Endothelial cell of umbilical vein (primary cell): ENCODE measurements at regions not wholly inside any gene's neighbourhood (a gene's known extent, or its start where the extent isn't known, plus 50 kb on each side); places are given as distances from the start of the nearest gene placed in this dataset.

Source experiments
- BruUV-seq: library from RNA; stranded (reverse); fragments of 400-500 nt; replicated peaks from 2 replicates; lab custom pipeline; 2021; lab: Mats Ljungman, UMichigan
- CTCF ChIA-PET: fragments of 300-600, 350-600 bp; sonication (Branson Sonifier 250); formaldehyde crosslinking; loops from one replicate; lab custom pipeline; 2021; ENCODE audit warnings: antibody characterized with exemption, inconsistent platforms; lab: Charles Lee
- POLR2A ChIA-PET: fragments of 300-600, 350-600 bp; sonication (Branson Sonifier 250); formaldehyde crosslinking; loops from one replicate; lab custom pipeline; 2021; ENCODE audit warnings: antibody characterized with exemption, inconsistent platforms; lab: Charles Lee
- DNase-seq: peaks from one replicate; pipeline ENCODE4 v3.0.0-alpha.2; 2011; ENCODE audit warnings: low read depth, low spot score
- FAIRE-seq: peaks from 2 replicates; lab custom pipeline; 2011; peaks lifted over from hg19 to GRCh38; lab: Jason Lieb, UNC
- H2AFZ ChIP-seq: 2 replicates; pipeline ENCODE4 v1.6.0; 2012; ENCODE audit warnings: low read depth, low read length, control low read depth, inconsistent platforms
- H3K27ac ChIP-seq: 2 replicates; pipeline ENCODE4 v1.5.1; 2011; ENCODE audit warnings: low read depth, mild to moderate bottlenecking, control low read depth, low read length, moderate library complexity; ENCODE audit not compliant: insufficient read depth
- H3K27me3 ChIP-seq, 2 experiments: 2 replicates each; pipeline versions ENCODE4 v1.6.0 to v1.6.1; 2011; ENCODE audit warnings: low read length in 2 of 2, mixed read lengths in 1 of 2; ENCODE audit not compliant: control insufficient read depth in 2 of 2, insufficient read depth in 2 of 2
- H3K36me3 ChIP-seq, 2 experiments: 2 replicates in 1 of 2; 3 replicates in 1 of 2; pipeline ENCODE4 v1.5.1; 2011; ENCODE audit warnings: low read length in 2 of 2, mild to moderate bottlenecking in 1 of 2, moderate library complexity in 1 of 2; ENCODE audit not compliant: control insufficient read depth in 2 of 2, insufficient read depth in 2 of 2; ENCODE audit errors: extremely low read depth in 1 of 2
- H3K4me1 ChIP-seq: 3 replicates; pipeline ENCODE4 v1.5.1; 2011; ENCODE audit warnings: mild to moderate bottlenecking, low read length; ENCODE audit not compliant: control insufficient read depth, insufficient read depth; ENCODE audit errors: extremely low read depth
- H3K4me2 ChIP-seq: 2 replicates; pipeline ENCODE4 v1.6.1; 2011; ENCODE audit warnings: low read length, control low read depth, mixed read lengths; ENCODE audit not compliant: insufficient read depth
- H3K4me3 ChIP-seq, 3 experiments: fragments of 200-600 bp in 1 of 3; sonication (generic), shearing (Covaris generic) in 1 of 3; replicated peaks in 1 of 3; 2 replicates each; pipeline ENCODE4 v1.5.1; 2011 to 2016; ENCODE audit warnings: control low read depth in 3 of 3, low read length in 3 of 3, mild to moderate bottlenecking in 2 of 3, inconsistent platforms in 1 of 3, low read depth in 1 of 3, moderate library complexity in 1 of 3; ENCODE audit not compliant: insufficient read depth in 1 of 3
- H3K79me2 ChIP-seq: 2 replicates; pipeline ENCODE4 v1.6.0; 2012; ENCODE audit warnings: low read length, inconsistent platforms; ENCODE audit not compliant: control insufficient read depth, insufficient read depth
- H3K9ac ChIP-seq: replicated peaks from 2 replicates; pipeline ENCODE3; 2011; ENCODE audit warnings: low read length, control low read depth; ENCODE audit not compliant: insufficient read depth; ENCODE audit errors: extremely low read depth
- H3K9me1 ChIP-seq: replicated peaks from 3 replicates; pipeline ENCODE4 v1.6.0; 2011; ENCODE audit warnings: mild to moderate bottlenecking, low read length; ENCODE audit not compliant: control insufficient read depth, insufficient read depth; ENCODE audit errors: extremely low read depth
- H3K9me3 ChIP-seq: replicated peaks from 2 replicates; pipeline ENCODE4 v1.5.1; 2012; ENCODE audit warnings: low read length, inconsistent platforms; ENCODE audit not compliant: control insufficient read depth, insufficient read depth
- H4K20me1 ChIP-seq: replicated peaks from 2 replicates; pipeline ENCODE3; 2011; ENCODE audit warnings: mild to moderate bottlenecking, low read length; ENCODE audit not compliant: control insufficient read depth, insufficient read depth; ENCODE audit errors: extremely low read depth
- CTCF ChIP-seq, 2 donors: IDR thresholded peaks; 1 replicate in 1 of 2; 2 replicates in 1 of 2; pipeline ENCODE4 v1.5.1; 2011; ENCODE audit warnings: low read length in 2 of 2, mild to moderate bottlenecking in 2 of 2, moderate library complexity in 2 of 2, control low read depth in 1 of 2, inconsistent platforms in 1 of 2, low read depth in 1 of 2; ENCODE audit not compliant: insufficient read depth in 1 of 2; ENCODE audit errors: extremely low read depth in 1 of 2
- EZH2 ChIP-seq: IDR thresholded peaks from 2 replicates; pipeline ENCODE4 v1.6.1; 2012; ENCODE audit warnings: borderline replicate concordance, low read depth, mild to moderate bottlenecking, moderate library complexity, low read length, inconsistent platforms; ENCODE audit not compliant: severe bottlenecking
- FOS ChIP-seq: IDR thresholded peaks from 2 replicates; pipeline ENCODE4 v1.6.1; 2011; ENCODE audit warnings: mild to moderate bottlenecking, low read length, moderate library complexity, borderline replicate concordance; ENCODE audit not compliant: insufficient read depth
- GATA2 ChIP-seq: IDR thresholded peaks from 2 replicates; pipeline ENCODE4 v1.7.0; 2011; ENCODE audit warnings: low read depth, mild to moderate bottlenecking, moderate library complexity, mixed read lengths, low read length; ENCODE audit not compliant: insufficient read length, insufficient read depth
- JUN ChIP-seq: IDR thresholded peaks from 2 replicates; pipeline ENCODE4 v1.6.1; 2011; ENCODE audit warnings: borderline replicate concordance, low read depth; ENCODE audit not compliant: insufficient read length, insufficient read depth
- MAX ChIP-seq: IDR thresholded peaks from 2 replicates; pipeline ENCODE4 v1.6.1; 2011; ENCODE audit not compliant: insufficient read depth, insufficient read length
- MYC ChIP-seq: IDR thresholded peaks from one replicate; pipeline ENCODE4 v1.6.1; 2011; ENCODE audit warnings: mild to moderate bottlenecking, low read depth, low read length
- POLR2A ChIP-seq: IDR thresholded peaks from 2 replicates; pipeline ENCODE4 v1.6.1; 2012; ENCODE audit warnings: low read depth, mild to moderate bottlenecking, control low read depth, low read length
- POLR2AphosphoS5 ChIP-seq: IDR thresholded peaks from 2 replicates; pipeline ENCODE4 v1.6.1; 2012; ENCODE audit warnings: low read depth, mild to moderate bottlenecking, control low read depth, low read length, moderate library complexity; ENCODE audit not compliant: insufficient read depth
- dilution Hi-C: fragments of 300-500 bp; cut with MboI; formaldehyde crosslinking; loops from one replicate; pipeline ENCODE4 v1.15.0; 2019; ENCODE audit warnings: low sequenced_read_pairs; ENCODE audit not compliant: extremely low pct_ligation_motif_present
- intact Hi-C: fragments of 100-400 bp; cut with micrococcal nuclease; formaldehyde crosslinking; loops from one replicate; pipeline ENCODE4 v1.10.0; 2022

GRCh38 chr12:60594035-60594711, 998.3 kb downstream of the SLC16A7 start:
- POLR2A ChIA-PET, result no interaction called here
- Histone ChIP-seq H3K27me3 (no peaks in the 10 kb centered on the region), H3K4me3 (no peak overlapping the region), H3K9ac (no peak overlapping the region), H2AFZ (no peak overlapping the region), H3K79me2 (no peaks in the 10 kb centered on the region), H3K27ac (no peak overlapping the region), H3K4me2 (no peak overlapping the region), H3K4me1 (no peaks in the 10 kb centered on the region), H4K20me1 (no peaks in the 10 kb centered on the region), H3K9me1 (no peaks in the 10 kb centered on the region), H3K9me3 (no peaks in the 10 kb centered on the region), H3K36me3 (no peaks in the 10 kb centered on the region)
- CTCF ChIA-PET, result interaction anchor here (0.7 kb wide), 1 partner anchor 76 kb away, joined by 3 read pairs; no protein-coding TSS in a partner anchor
- DNase-seq, result no peak
- intact Hi-C loops (no loop called here), dilution Hi-C loops (no loop called here)
- no peak for FAIRE-seq
- no peak for TF ChIP-seq JUN
- TF ChIP-seq MAX, result no peak
- TF ChIP-seq POLR2A, result no peak
- no peak for TF ChIP-seq POLR2AphosphoS5
- TF ChIP-seq GATA2, result no peak
- no peak for TF ChIP-seq EZH2
- TF ChIP-seq FOS, result no peak
- no peak for TF ChIP-seq MYC
- no peak for TF ChIP-seq CTCF (IDR thresholded peaks at IDR 0.05; ENCODE audit: extremely low read depth in 1 of 2, insufficient read depth in 1 of 2, low read depth in 1 of 2, low read length in 2 of 2)
- no TSS peak for BruUV-seq
